Stimulated activated CD8-positive, alpha-beta memory T cell treated with anti-CD3 and anti-CD28 coated beads, Interleukin-7, amount 100 ng/mL, for 48 hours (primary cell): ENCODE measurements at regions not wholly inside any gene's neighbourhood (a gene's known extent, or its start where the extent isn't known, plus 50 kb on each side); places are given as distances from the start of the nearest gene placed in this dataset.

Experiments used
- DNase-seq, 2 donors: peaks; one replicate each; pipeline ENCODE4 v3.0.0-alpha.2; 2020; ENCODE audit warnings: low read depth in 1 of 2; ENCODE audit errors: extremely low read depth in 1 of 2

- DNase-seq = no peak
These were observed 85.3 kb upstream of the TP53I11 start for GRCh38 chr11:45036010-45036409.

- DNase-seq = no peak
These were observed 86.0 kb upstream of the TP53I11 start for GRCh38 chr11:45036733-45037132.

GRCh38 chr11:45037434-45038005, 86.8 kb upstream of the TP53I11 start:
- no peak for DNase-seq

DNA sequence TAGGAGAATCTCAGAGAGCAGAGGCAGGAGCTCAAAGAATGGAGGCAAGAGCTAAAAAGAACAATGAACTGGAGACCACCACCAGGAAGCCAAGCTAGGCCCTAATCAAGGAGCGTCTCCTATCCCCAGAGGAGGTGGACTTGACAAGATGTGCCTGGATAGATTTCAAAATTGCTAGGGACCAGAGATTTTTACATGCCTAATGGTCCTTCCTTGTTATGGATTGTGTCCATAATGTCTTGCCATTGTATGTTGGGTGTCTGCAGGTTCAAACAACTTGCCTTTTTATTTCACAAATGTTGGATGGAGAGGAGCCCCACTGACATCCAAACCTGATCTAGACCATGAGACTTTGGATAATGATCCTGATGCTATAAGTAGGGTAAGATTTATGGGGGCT, 88.2 kb upstream of the TP53I11 start:
- no peak for DNase-seq

DNA sequence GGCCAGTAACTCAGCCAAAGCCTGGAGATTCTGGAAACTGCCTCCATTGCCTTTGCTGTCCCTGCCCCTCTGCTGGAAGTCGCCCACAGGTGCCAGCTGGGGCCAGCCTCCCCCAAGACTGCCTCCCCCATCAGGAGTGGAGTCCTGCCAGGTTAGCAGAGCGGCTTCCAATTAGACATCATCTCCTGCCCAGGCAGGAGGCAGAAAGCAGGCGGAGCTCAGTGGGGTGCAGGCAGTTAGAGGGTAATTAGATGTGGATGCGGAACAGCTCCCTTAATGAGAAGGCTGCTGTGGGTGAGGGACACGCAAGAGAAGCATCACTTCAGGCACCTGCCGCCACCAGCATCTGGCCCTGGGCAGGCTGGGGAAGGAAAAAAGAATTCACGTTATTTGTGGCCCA, 90.9 kb upstream of the TP53I11 start:
- no peak for DNase-seq

DNA sequence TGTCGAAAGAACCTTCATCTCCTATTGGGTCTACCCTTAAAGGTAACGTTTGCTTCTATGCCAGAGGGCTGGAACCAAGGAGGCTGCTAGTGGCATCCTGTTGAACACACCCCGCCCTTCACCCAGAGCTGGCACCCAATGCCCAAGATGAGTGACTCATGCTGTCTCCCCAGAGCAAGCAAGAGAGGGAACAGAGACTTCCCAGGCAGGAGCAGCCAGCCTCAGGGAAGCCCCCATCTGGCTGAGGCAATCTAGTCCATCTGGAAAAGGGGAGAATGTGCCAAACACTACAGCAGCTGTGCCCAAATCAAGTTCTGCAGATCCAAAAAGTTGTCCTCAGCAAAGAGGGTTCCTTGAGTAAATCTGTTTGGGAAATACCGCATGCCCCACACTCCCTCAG, 91.9 kb upstream of the TP53I11 start:
- DNase-seq = no peak

DNA sequence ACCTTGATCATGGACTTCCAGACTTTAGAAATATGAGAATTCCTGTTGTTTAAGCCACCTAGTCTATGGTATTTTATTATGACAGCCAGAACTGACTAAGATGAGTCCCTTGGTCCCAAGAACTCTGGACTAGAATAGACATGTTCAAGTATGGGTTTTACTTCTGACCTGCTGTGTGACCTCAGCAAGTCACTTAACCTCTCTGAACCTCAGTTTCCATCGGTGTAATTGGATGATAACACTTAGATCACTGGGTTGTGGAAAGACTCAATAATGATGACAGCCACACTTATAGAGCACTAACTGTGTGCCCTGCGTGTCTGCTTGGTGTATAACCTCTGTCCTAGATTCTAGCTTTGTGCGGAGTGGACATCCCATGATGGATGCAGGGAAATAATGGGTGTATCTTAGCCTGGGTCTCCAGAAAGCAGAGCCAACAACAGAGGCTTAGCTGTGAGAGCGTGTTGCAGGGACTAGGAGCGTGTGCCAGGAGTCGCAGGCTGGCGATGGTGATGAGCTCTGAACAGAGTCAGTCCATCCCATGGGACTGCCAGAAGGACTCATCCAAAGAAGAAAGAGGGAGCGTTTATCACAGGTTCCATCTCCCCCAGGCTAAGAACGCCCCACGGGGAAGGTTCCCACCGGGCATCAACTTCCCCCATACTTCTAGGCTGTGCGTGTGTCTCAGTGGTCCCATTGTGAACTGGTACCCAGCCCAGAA, 93.2 kb upstream of the TP53I11 start:
- DNase-seq = no peak

DNA sequence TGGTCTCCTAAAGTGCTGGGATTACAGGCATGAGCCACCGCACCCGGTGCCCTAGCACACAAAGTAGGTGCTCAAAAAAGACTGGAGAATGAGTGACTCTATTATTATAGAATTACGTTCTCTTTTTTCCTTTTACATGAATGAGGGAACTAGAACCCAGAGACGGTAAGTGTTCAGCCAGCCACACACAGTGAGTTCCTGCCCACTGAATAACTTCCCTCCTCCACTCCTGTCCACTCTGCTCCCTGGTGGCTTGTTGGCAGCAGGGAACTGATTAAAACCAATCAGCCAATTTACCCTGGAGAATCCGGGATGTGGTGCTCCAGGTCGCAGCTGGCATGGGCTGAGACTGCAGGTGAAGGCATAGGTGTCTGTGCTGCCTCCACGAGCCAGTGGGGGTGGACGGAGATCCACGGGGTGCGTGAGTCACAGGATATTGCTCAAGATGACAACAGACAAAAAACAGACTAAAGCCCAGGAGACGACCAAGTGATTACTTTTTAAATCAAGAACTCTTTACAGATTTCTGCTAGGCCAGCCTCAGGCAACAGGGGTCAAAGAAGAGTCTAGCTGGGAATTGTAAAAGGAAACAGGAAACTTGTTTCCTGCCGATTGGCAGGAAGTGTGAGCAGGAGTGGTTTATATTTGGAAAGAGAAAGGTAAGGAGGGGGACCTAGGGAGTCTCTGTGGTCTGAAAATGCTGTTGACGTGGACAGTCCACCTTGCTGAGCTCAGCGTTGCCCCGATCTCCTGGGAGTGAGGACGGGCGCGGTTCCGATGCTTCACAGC, 95.2 kb upstream of the TP53I11 start:
- DNase-seq = no peak

DNA sequence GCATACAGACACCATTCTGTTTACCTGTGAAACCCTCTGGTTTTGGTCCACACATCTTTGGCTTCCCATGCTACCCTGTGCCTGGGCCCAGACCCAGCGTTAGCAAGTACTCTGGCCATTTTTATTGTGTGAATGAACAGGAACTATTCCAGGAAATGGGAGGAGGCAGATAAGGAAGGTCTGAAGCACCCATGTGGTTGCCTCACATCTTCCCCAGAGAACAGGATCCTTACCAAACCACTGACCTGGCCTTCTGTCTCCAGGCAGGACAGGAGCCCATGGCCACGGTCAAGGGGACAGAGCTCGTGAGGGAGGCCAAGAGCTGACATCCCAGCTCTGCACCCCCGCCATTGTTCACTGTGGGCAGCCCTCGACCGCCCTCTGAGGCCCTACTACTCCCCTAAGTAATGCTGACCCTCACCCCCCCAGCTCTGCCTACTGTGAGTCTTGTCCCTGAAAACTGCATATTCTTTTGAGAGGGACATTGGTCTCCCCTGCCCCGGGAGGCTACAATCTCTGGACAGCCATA, 97.7 kb upstream of the TP53I11 start:
- DNase-seq = no peak

- DNase-seq = no peak
These were observed 97.4 kb upstream of the PRDM11 start for GRCh38 chr11:45048870-45049691.

- DNase-seq = no peak
These were observed 96.3 kb upstream of the PRDM11 start for GRCh38 chr11:45050111-45050510.

DNA sequence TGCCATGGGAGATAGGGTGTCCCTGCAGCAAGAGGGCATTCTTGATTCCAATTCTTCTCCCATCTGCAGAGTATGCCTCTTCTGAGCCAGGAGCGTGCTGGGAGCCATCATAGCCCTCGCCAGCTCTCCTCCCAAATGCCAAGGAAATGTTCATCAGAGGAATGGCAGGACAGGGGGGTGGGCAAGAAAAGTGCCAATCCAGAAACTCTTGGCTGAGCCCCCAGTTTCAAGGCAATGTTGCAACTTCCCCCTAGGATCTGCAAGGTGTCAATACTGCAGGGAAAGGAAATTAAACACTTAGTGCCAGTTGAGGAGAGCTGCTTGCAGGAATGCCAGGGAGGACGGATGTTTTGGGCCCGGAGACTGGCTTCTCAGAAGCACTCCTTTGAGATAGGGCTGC, 94.8 kb upstream of the PRDM11 start:
- DNase-seq = no peak

DNA sequence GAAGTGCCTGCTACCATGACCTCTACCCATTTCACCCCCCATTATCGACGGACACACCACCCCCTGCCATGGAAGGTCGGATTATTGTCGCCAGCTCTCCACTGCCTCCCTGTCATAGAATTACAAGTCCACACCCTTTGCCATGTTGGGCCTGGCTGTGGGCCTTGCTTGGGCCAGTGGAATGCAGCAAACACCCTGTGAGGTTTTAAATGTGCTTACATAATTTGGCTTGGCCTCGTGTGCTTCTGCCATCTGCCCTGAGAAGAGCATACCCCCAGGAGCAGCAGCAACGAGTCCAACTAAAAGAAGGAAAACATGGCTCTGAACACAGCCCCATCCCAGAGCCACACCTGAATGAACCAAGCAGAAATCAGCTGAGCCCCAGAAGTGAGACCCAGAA, 94.1 kb upstream of the PRDM11 start:
- DNase-seq = no peak

DNA sequence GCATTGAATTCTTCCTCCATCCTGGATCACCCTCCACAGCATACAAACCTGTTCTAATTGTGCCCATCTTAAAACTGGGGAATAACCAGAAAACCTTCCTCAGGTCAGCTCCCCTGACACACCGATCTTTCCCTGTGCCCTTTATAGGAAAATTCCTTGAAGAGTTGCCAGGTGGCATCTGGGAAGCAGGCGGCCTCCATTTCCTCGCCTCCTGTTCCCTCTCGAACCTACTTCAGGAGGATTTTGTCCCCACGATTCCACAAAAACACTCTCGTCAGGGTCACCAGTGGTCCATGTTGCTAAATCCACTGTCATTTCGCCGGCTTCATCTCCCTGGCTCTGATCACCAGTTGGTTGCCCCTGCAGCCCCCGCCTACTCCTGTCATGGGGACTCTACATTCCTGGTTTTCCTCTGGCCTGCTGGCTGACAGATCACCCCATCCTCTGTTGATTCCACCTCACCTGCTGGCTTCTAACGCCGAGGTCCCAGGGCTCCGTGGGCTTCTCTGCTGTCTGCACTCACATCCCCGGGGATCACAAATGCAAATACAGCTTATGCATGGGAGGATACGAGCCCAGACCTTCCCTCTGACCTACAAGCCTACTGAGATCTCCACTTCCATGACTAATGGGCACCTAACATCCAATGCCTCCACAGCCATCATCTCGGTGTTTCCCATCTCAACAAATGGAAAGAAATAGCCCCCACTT, 92.5 kb upstream of the PRDM11 start:
- DNase-seq = no peak

- DNase-seq = no peak
These were observed 91.5 kb upstream of the PRDM11 start for GRCh38 chr11:45054956-45055355.

DNA sequence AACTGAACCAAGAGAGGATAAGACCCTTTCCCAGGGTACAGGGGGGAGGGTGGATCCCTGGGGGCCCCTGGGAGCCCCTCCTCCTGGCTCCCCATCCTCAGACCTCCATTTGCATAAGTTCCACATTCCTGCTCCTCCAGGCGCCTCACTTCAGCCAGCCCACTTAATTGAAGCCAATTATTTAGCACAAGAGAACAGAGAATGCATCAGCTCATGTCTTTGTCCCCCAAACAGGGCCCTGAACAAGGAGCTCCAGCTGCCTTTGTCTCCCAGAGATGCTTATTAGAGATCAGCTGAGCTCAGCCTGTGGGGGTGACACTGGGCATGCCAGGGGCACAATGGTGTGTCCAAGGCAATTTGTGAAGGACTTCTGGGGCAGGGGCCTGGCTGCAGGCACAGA, 89.9 kb upstream of the PRDM11 start:
- DNase-seq = no peak

GRCh38 chr11:45057938-45058646, 88.3 kb upstream of the PRDM11 start:
- no peak for DNase-seq

DNA sequence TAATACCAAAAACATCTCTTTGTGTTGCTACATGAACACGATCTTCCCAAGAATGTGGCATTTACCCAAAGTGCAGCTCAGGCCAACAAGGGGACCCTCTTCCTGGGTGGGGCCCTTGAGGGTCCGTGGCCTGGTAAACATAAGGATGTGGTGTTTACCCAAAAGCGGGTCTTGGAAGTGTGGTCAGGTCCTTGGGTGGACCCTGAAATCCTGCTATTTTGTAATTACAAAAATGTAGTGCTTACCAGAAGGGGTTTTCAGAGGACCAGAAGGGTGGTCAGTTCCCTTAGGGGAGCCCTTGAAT, 87.8 kb upstream of the PRDM11 start:
- DNase-seq = no peak

DNA sequence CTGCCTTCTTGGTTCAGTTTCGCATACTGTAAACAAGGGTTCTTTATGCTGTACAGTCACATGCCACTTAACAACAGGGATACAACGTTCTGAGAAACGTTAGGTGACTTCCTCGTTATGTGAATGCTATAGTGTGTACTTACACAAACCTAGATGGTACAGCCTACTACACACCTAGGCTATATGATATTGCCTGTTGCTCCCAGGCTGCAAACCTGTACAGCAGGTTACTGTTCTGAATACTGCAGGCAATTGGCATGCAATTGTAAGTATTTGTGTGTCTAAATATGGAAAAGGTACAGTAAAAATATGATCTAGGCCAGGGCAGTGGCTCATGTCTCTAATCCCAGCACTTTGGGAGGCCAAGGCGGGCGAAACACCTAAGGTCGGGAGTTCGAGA, 85.7 kb upstream of the PRDM11 start:
- no peak for DNase-seq

GRCh38 chr11:45061641-45062040, 84.8 kb upstream of the PRDM11 start:
- DNase-seq = no peak
